DND-41 (cell line): ENCODE measurements at regions not wholly inside any gene's neighbourhood (a gene's known extent, or its start where the extent isn't known, plus 50 kb on each side); places are given as distances from the start of the nearest gene placed in this dataset.

Experiments used
- ATAC-seq: fragments of 200-7000 bp; cut with Tn5 transposase; 3 replicates; pipeline ENCODE4 v1.9.1; 2021; ENCODE audit warnings: low read depth; ENCODE audit not compliant: insufficient read depth
- DNase-seq: peaks from one replicate; pipeline ENCODE4 v3.0.0-alpha.2; 2020
- H2AFZ ChIP-seq: 2 replicates; pipeline ENCODE4 v1.6.0; 2012; ENCODE audit warnings: low read depth, low read length
- H3K27ac ChIP-seq: 2 replicates; pipeline ENCODE4 v1.5.1; 2012; ENCODE audit warnings: low read length, inconsistent platforms
- H3K27me3 ChIP-seq: fragments of 200-600 bp; sonication (generic); 2 replicates; pipeline ENCODE4 v1.6.0; 2012; ENCODE audit warnings: low read length, mild to moderate bottlenecking, inconsistent platforms; ENCODE audit not compliant: insufficient read depth, poor library complexity
- H3K36me3 ChIP-seq: 2 replicates; pipeline ENCODE4 v1.5.1; 2012; ENCODE audit warnings: low read length, inconsistent platforms; ENCODE audit not compliant: insufficient read depth
- H3K4me1 ChIP-seq: 2 replicates; pipeline ENCODE4 v1.5.1; 2012; ENCODE audit warnings: mild to moderate bottlenecking, low read length; ENCODE audit not compliant: insufficient read depth
- H3K4me2 ChIP-seq: 2 replicates; pipeline ENCODE4 v1.6.0; 2012; ENCODE audit warnings: mild to moderate bottlenecking, moderate library complexity, low read length, inconsistent platforms; ENCODE audit not compliant: insufficient read depth
- H3K4me3 ChIP-seq, 2 experiments: fragments of 200-600 bp in 1 of 2; shearing (Covaris generic) in 1 of 2; 2 replicates each; pipeline ENCODE4 v1.5.1; 2012 to 2016; ENCODE audit warnings: inconsistent platforms in 2 of 2, low read length in 2 of 2, mild to moderate bottlenecking in 2 of 2, low read depth in 1 of 2, moderate library complexity in 1 of 2
- H3K79me2 ChIP-seq: 2 replicates; pipeline ENCODE4 v1.6.0; 2012; ENCODE audit warnings: low read length, inconsistent platforms; ENCODE audit not compliant: insufficient read depth
- H3K9ac ChIP-seq: 2 replicates; pipeline ENCODE4 v1.6.0; 2012; ENCODE audit warnings: low read depth, mild to moderate bottlenecking, inconsistent platforms, low read length, moderate library complexity
- H3K9me3 ChIP-seq: 2 replicates; pipeline ENCODE4 v1.5.1; 2012; ENCODE audit warnings: low read length, moderate library complexity, mild to moderate bottlenecking, inconsistent platforms; ENCODE audit not compliant: insufficient read depth, severe bottlenecking
- H4K20me1 ChIP-seq: 2 replicates; pipeline ENCODE4 v1.6.0; 2012; ENCODE audit warnings: low read length; ENCODE audit not compliant: insufficient read depth
- EZH2 ChIP-seq: IDR thresholded peaks from 3 replicates; pipeline ENCODE4 v1.6.1; 2012; ENCODE audit warnings: borderline replicate concordance, low read depth, mild to moderate bottlenecking, moderate library complexity, low read length, inconsistent platforms; ENCODE audit not compliant: severe bottlenecking
- TF ChIP-seq, protein P1 (sequence below): IDR thresholded peaks from 2 replicates; pipeline ENCODE4 v1.5.1; 2012; ENCODE audit warnings: borderline replicate concordance, low read length, moderate library complexity, mild to moderate bottlenecking; ENCODE audit not compliant: poor library complexity, severe bottlenecking; ENCODE audit errors: extremely low read depth

DNA sequence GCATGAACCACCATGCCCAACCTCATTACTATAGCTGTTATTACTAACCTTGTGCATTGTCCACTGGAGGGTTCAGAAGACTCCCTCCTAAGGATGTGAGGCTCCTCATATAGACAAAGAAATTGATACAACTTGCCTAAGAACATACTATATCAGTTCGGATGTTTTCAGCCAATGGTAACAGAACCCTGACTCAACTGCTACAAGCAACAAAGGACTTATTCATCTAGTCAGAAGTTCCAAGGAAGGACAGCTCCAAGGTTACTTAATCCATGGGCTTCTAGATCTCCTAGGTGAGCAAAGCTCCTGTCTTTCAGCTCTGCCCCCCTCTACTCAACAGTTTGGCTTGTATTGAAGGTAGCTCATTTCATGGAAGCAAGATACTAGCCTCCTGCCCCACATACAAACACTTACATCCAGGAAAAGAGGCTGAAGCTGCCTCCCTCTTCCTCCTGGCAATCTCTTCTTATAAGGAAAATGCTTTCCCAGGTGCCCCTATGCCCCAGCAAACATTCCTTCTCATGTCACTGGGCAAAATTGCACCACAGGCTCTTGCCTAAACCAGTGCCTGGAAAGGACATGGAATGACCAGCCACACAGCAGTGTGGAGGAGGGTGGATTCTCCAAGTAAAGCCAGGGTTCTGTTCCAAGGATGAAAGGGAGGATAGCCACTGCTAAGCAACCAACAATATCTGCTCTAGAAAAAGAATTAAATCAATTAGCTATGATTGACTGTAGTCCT, 497.8 kb downstream of the FOXO1 start:
- H3K9ac ChIP-seq: no peak overlapping the region
- TF ChIP-seq, protein P1, sequence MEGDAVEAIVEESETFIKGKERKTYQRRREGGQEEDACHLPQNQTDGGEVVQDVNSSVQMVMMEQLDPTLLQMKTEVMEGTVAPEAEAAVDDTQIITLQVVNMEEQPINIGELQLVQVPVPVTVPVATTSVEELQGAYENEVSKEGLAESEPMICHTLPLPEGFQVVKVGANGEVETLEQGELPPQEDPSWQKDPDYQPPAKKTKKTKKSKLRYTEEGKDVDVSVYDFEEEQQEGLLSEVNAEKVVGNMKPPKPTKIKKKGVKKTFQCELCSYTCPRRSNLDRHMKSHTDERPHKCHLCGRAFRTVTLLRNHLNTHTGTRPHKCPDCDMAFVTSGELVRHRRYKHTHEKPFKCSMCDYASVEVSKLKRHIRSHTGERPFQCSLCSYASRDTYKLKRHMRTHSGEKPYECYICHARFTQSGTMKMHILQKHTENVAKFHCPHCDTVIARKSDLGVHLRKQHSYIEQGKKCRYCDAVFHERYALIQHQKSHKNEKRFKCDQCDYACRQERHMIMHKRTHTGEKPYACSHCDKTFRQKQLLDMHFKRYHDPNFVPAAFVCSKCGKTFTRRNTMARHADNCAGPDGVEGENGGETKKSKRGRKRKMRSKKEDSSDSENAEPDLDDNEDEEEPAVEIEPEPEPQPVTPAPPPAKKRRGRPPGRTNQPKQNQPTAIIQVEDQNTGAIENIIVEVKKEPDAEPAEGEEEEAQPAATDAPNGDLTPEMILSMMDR: no peak
- TF ChIP-seq EZH2: no peak

GRCh38 chr13:40169476-40169875, 497.0 kb downstream of the FOXO1 start:
- Histone ChIP-seq H4K20me1 (no peaks in the 10 kb centered on the region), H3K9ac (no peak overlapping the region), H3K4me3 (no peak overlapping the region), H2AFZ (no peak overlapping the region), H3K9me3 (no peaks in the 10 kb centered on the region), H3K27me3 (peaks cover 26% of the 10 kb centered on the region), H3K36me3 (no peaks in the 10 kb centered on the region), H3K4me2 (no peak overlapping the region), H3K4me1 (no peaks in the 10 kb centered on the region), H3K27ac (no peak overlapping the region), H3K79me2 (no peaks in the 10 kb centered on the region)
- TF ChIP-seq EZH2: no peak
- TF ChIP-seq, protein P1: no peak
- DNase-seq (no peak), ATAC-seq (no peak)

More for the DNA sequence above, 497.8 kb downstream of the FOXO1 start:
- Histone ChIP-seq H3K27ac (no peak overlapping the region), H3K36me3 (no peaks in the 10 kb centered on the region), H3K4me2 (no peak overlapping the region), H3K27me3 (peaks cover 25% of the 10 kb centered on the region), H3K9me3 (no peaks in the 10 kb centered on the region), H3K4me3 (no peak overlapping the region), H3K79me2 (no peaks in the 10 kb centered on the region), H4K20me1 (no peaks in the 10 kb centered on the region), H2AFZ (no peak overlapping the region), H3K4me1 (no peaks in the 10 kb centered on the region)
- no peak for ATAC-seq
- DNase-seq: no peak

GRCh38 chr13:40170091-40170490, 496.4 kb downstream of the FOXO1 start:
- no peaks in the 10 kb centered on the region for H4K20me1 ChIP-seq
- no peaks in the 10 kb centered on the region for H3K9me3 ChIP-seq
- H3K9ac ChIP-seq: no peak overlapping the region
- no peak overlapping the region for H3K4me2 ChIP-seq
- ATAC-seq (no peak), DNase-seq (no peak)
- peaks cover 28% of the 10 kb centered on the region for H3K27me3 ChIP-seq
- no peaks in the 10 kb centered on the region for H3K4me1 ChIP-seq
- no peak overlapping the region for H3K4me3 ChIP-seq
- no peaks in the 10 kb centered on the region for H3K79me2 ChIP-seq
- no peak overlapping the region for H2AFZ ChIP-seq
- no peak overlapping the region for H3K27ac ChIP-seq
- TF ChIP-seq, protein P1: no peak
- TF ChIP-seq EZH2: no peak
- no peaks in the 10 kb centered on the region for H3K36me3 ChIP-seq

DNA sequence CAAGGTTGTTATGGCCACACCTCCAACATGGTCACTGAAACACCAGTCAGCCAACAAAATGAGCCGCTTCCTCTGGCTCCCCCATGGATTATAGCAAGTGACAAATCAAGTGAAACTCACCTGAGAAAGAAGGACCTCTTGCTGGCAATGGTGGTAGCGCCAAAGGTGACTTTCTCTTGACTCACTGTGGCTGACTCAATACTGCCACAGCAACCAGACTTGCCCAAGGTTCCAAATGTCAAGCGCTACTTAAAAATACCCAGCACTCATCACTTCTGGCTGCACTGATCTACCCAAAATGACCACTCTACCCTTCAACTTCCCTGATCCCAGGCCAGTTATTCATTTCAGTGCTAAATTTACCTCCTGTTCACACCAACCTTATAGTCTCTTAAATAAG, 495.5 kb downstream of the FOXO1 start:
- Histone ChIP-seq H3K4me3 (no peak overlapping the region), H3K4me2 (no peak overlapping the region), H4K20me1 (no peaks in the 10 kb centered on the region), H2AFZ (no peak overlapping the region), H3K27ac (no peak overlapping the region), H3K79me2 (no peaks in the 10 kb centered on the region), H3K27me3 (peaks cover 25% of the 10 kb centered on the region), H3K4me1 (no peaks in the 10 kb centered on the region), H3K9ac (no peak overlapping the region), H3K9me3 (no peaks in the 10 kb centered on the region), H3K36me3 (no peaks in the 10 kb centered on the region)
- TF ChIP-seq, protein P1: no peak
- no peak for TF ChIP-seq EZH2
- no peak for ATAC-seq
- DNase-seq: no peak
